Skin epidermis (tissue), 12 donors: ENCODE measurements at regions not wholly inside any gene's neighbourhood (a gene's known extent, or its start where the extent isn't known, plus 50 kb on each side); places are given as distances from the start of the nearest gene placed in this dataset.

Experiments used
- H3K27ac ChIP-seq, 21 experiments: fragments of 200-600 bp; sonication (generic) in 11 of 21; one replicate each; pipeline ENCODE4 v1.5.0; 2020; ENCODE audit warnings: mild to moderate bottlenecking in 3 of 21, inconsistent platforms in 2 of 21, moderate library complexity in 2 of 21
- H3K4me3 ChIP-seq, 7 experiments: fragments of 200-600 bp; sonication (generic) in 2 of 7; one replicate each; pipeline ENCODE4 v1.5.0; 2020; ENCODE audit warnings: inconsistent platforms in 2 of 7, mild to moderate bottlenecking in 2 of 7, moderate library complexity in 1 of 7

- H3K4me3 ChIP-seq: no peak overlapping the region
- H3K27ac ChIP-seq: no peak overlapping the region
These were observed 201.4 kb downstream of the CHRM3 start for GRCh38 chr1:239587574-239588369.

- H3K4me3 ChIP-seq: no peak overlapping the region
- H3K27ac ChIP-seq: no peak overlapping the region
These were observed 204.2 kb downstream of the CHRM3 start for GRCh38 chr1:239590556-239590955.

GRCh38 chr1:239593527-239593926 lies 207.2 kb downstream of the CHRM3 start:
- Histone ChIP-seq H3K4me3 (no peak overlapping the region), H3K27ac (no peak overlapping the region)

- Histone ChIP-seq H3K4me3 (no peak overlapping the region), H3K27ac (no peak overlapping the region)
These were observed 214.2 kb downstream of the CHRM3 start for GRCh38 chr1:239600588-239600987.

- no peak overlapping the region for H3K4me3 ChIP-seq
- H3K27ac ChIP-seq: no peak overlapping the region
These were observed 214.7 kb downstream of the CHRM3 start for GRCh38 chr1:239601108-239601507.

GRCh38 chr1:239603530-239603929 lies 217.2 kb downstream of the CHRM3 start:
- Histone ChIP-seq H3K27ac (no peak overlapping the region), H3K4me3 (no peak overlapping the region)

GRCh38 chr1:239606850-239607400 lies 220.6 kb downstream of the CHRM3 start:
- Histone ChIP-seq H3K27ac (no peak overlapping the region), H3K4me3 (no peak overlapping the region)

GRCh38 chr1:239608469-239608868 lies 222.1 kb downstream of the CHRM3 start:
- H3K27ac ChIP-seq: no peak overlapping the region
- no peak overlapping the region for H3K4me3 ChIP-seq

GRCh38 chr1:239612379-239612778 lies 226.0 kb downstream of the CHRM3 start:
- Histone ChIP-seq H3K27ac (no peak overlapping the region), H3K4me3 (no peak overlapping the region)

GRCh38 chr1:239616673-239617072 lies 230.3 kb downstream of the CHRM3 start:
- H3K27ac ChIP-seq: no peak overlapping the region
- H3K4me3 ChIP-seq: no peak overlapping the region

- no peak overlapping the region for H3K27ac ChIP-seq
- no peak overlapping the region for H3K4me3 ChIP-seq
These were observed 230.9 kb downstream of the CHRM3 start for GRCh38 chr1:239617259-239617658.

- H3K4me3 ChIP-seq: no peak overlapping the region
- no peak overlapping the region for H3K27ac ChIP-seq
These were observed 231.4 kb downstream of the CHRM3 start for GRCh38 chr1:239617731-239618130.

- no peak overlapping the region for H3K4me3 ChIP-seq
- H3K27ac ChIP-seq: no peak overlapping the region
These were observed 232.8 kb downstream of the CHRM3 start for GRCh38 chr1:239619190-239619589.

- no peak overlapping the region for H3K27ac ChIP-seq
- no peak overlapping the region for H3K4me3 ChIP-seq
These were observed 244.4 kb downstream of the CHRM3 start for GRCh38 chr1:239630767-239631166.

- Histone ChIP-seq H3K4me3 (no peak overlapping the region), H3K27ac (no peak overlapping the region)
These were observed 247.1 kb downstream of the CHRM3 start for GRCh38 chr1:239633432-239633831.

- no peak overlapping the region for H3K27ac ChIP-seq
- H3K4me3 ChIP-seq: no peak overlapping the region
These were observed 248.9 kb downstream of the CHRM3 start for GRCh38 chr1:239635276-239635675.

GRCh38 chr1:239636347-239636746 lies 250.0 kb downstream of the CHRM3 start:
- Histone ChIP-seq H3K4me3 (no peak overlapping the region), H3K27ac (no peak overlapping the region)

GRCh38 chr1:239644604-239645003 lies 258.2 kb downstream of the CHRM3 start:
- Histone ChIP-seq H3K27ac (no peak overlapping the region), H3K4me3 (no peak overlapping the region)

GRCh38 chr1:239647045-239647444 lies 260.7 kb downstream of the CHRM3 start:
- no peak overlapping the region for H3K27ac ChIP-seq
- H3K4me3 ChIP-seq: no peak overlapping the region

GRCh38 chr1:239647964-239648632 lies 261.7 kb downstream of the CHRM3 start:
- no peak overlapping the region for H3K4me3 ChIP-seq
- no peak overlapping the region for H3K27ac ChIP-seq

GRCh38 chr1:239655023-239655422 lies 268.7 kb downstream of the CHRM3 start:
- H3K27ac ChIP-seq: no peak overlapping the region
- H3K4me3 ChIP-seq: no peak overlapping the region
